ENCODE measurements at regions not wholly inside any gene's neighbourhood (a gene's known extent, or its start where the extent isn't known, plus 50 kb on each side); places are given as distances from the start of the nearest gene placed in this dataset.
"Not testable (repeated sequence)": the region's sequence is repeated elsewhere in the genome, so short reads cannot be mapped to it uniquely, and the experiment has no call there.

DNA sequence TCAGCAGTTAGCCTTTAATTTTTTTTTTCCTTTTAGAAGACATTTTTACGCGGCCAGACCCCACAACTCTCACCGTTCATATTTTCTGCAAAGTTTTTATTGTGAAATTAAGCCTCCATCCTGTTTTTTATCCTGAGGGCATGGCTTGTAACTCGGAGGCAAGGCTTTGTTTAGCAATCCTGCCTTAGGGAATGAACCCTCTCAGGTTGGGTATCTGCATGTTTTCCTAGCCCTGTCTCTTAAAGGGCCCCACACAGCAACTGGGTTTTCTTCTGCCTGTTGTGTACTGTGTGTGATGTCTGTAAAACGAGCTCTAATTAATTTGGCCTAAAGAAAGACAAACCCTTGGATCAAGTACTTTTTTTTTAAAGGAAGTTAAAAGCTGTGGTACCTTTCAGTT lies 130.2 kb upstream of the COBL start:
- TF ChIP-seq Cebpa-rat (IDR thresholded peaks at IDR 0.05) = no peak
- no peaks in the 10 kb centered on the region for H3K27me3 ChIP-seq
- no peaks in the 10 kb centered on the region for H3K36me3 ChIP-seq
- H3K4me2 ChIP-seq = no peak overlapping the region
- H3K9ac ChIP-seq = no peak overlapping the region
- no peak overlapping the region for H3K27ac ChIP-seq
- no peaks in the 10 kb centered on the region for H4K20me1 ChIP-seq
- H3K9me3 ChIP-seq (replicated peaks in 1 of 11) = peaks cover 16 to 23% (median 19%) of the 10 kb centered on the region in 11 experiments
- no peak overlapping the region for H3K4me3 ChIP-seq
- H3K4me1 ChIP-seq = no peaks in the 10 kb centered on the region

GRCh38 chr7:51446356-51446755 lies 129.7 kb upstream of the COBL start:
- Histone ChIP-seq H4K20me1 (no peaks in the 10 kb centered on the region), H3K9me3 (replicated peaks in 1 of 11) (peaks cover 16 to 24% (median 19%) of the 10 kb centered on the region in 11 experiments), H3K4me2 (no peak overlapping the region), H3K4me1 (no peaks in the 10 kb centered on the region), H3K9ac (no peak overlapping the region), H3K36me3 (no peaks in the 10 kb centered on the region), H3K27me3 (no peaks in the 10 kb centered on the region), H3K4me3 (no peak overlapping the region), H3K27ac (no peak overlapping the region)
- no peak for TF ChIP-seq Cebpa-rat (IDR thresholded peaks at IDR 0.05)

GRCh38 chr7:51444936-51445335 lies 128.3 kb upstream of the COBL start:
- H3K27me3 ChIP-seq = no peaks in the 10 kb centered on the region
- H3K27ac ChIP-seq = no peak overlapping the region
- no peak overlapping the region for H3K9ac ChIP-seq
- H3K4me1 ChIP-seq = no peaks in the 10 kb centered on the region
- H3K4me3 ChIP-seq = no peak overlapping the region
- no peak for TF ChIP-seq Cebpa-rat (IDR thresholded peaks at IDR 0.05)
- H3K4me2 ChIP-seq = no peak overlapping the region
- no peaks in the 10 kb centered on the region for H3K36me3 ChIP-seq
- H3K9me3 ChIP-seq (replicated peaks in 1 of 11) = peaks cover 16 to 24% (median 19%) of the 10 kb centered on the region in 11 experiments
- no peaks in the 10 kb centered on the region for H4K20me1 ChIP-seq

- Histone ChIP-seq H3K4me1 (no peaks in the 10 kb centered on the region), H4K20me1 (no peaks in the 10 kb centered on the region), H3K9ac (no peak overlapping the region), H3K27me3 (no peaks in the 10 kb centered on the region), H3K27ac (no peak overlapping the region), H3K36me3 (no peaks in the 10 kb centered on the region), H3K4me2 (no peak overlapping the region), H3K9me3 (replicated peaks in 1 of 11) (no peaks in the 10 kb centered on the region), H3K4me3 (no peak overlapping the region)
- TF ChIP-seq Cebpa-rat (IDR thresholded peaks at IDR 0.05) = no peak
Measured at GRCh38 chr7:51430480-51431086, 114.0 kb upstream of the COBL start.

DNA sequence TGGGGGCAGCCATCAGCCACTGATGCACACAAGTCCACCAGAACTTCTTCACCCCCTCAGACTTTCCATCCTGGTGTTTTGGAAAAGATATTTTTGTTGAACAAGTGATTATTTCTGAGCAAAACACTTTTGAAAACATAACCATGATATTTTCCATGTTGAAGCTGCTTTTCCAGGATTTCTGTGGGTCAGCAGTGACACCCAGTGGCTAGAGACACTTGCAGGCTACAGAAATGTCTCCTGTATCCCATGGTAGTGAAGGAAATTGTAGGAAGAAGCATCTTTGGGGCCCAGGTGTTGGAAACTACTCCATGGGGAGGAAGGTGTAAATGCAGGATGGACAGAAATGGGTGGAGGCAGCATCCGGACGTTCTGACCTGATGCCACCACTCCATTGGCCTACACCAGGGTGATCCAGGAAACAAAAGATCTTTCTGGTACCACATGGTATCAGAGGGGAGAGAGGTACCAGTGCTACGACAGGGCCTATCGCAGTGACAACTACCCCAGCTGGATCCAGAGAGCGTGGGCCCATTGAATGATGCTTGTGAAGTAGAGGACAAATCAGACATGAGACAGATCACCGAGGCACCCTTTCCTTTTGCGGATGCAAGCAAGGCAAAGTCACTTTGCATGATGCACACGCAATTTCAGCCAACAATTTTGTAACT lies 111.7 kb upstream of the COBL start:
- Histone ChIP-seq H3K4me1 (no peaks in the 10 kb centered on the region), H3K9me3 (replicated peaks in 1 of 11) (no peaks in the 10 kb centered on the region), H3K4me2 (no peak overlapping the region), H3K27me3 (no peaks in the 10 kb centered on the region), H3K27ac (no peak overlapping the region), H3K4me3 (no peak overlapping the region), H3K9ac (no peak overlapping the region), H4K20me1 (no peaks in the 10 kb centered on the region), H3K36me3 (no peaks in the 10 kb centered on the region)
- TF ChIP-seq Cebpa-rat (IDR thresholded peaks at IDR 0.05) = no peak

DNA sequence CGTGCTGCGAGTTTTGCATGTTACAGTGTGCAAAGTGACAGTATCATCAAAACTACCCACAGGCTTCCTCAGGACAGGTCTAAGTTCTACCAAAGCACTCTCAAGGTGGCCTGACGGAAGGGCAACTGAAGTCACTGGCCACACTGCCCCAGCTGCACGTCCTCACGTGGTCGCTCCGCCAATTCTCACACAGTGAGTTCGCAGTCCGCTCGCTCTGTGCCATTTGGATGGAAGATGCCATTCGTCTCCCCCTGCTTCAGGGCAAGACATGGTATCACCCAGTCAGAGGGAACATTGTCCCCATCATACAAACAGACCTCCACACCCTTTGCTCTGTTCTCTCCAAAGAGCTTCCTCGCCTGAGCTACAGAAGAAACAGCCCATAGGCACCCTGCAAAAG lies 109.6 kb upstream of the COBL start:
- H3K9me3 ChIP-seq (replicated peaks in 1 of 11) = no peaks in the 10 kb centered on the region
- H3K4me1 ChIP-seq = no peaks in the 10 kb centered on the region
- no peak overlapping the region for H3K9ac ChIP-seq
- no peak overlapping the region for H3K27ac ChIP-seq
- no peaks in the 10 kb centered on the region for H3K27me3 ChIP-seq
- H3K4me3 ChIP-seq = no peak overlapping the region
- TF ChIP-seq Cebpa-rat (IDR thresholded peaks at IDR 0.05) = no peak
- H4K20me1 ChIP-seq = no peaks in the 10 kb centered on the region
- H3K36me3 ChIP-seq = no peaks in the 10 kb centered on the region
- H3K4me2 ChIP-seq = no peak overlapping the region

DNA sequence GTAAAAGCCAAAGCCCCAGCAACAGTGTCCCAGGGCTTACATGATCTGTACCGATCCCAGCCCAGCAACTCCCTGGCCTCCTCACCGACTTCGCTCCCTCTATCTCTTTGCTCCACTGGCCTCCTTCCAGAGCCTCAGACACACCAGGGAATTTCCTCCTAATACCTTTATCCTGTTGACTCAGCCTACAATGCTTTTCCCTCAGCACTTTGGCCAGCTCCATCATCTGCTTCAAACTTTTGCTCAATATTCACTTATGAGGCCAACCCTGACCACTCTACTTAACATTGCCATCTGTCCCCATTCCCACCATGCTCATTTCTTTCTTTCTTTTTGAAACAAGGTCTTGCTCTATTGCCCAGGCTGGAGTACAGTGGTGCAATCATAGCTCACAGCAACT lies 93.3 kb upstream of the COBL start:
- not testable (repeated sequence) for H3K27ac ChIP-seq

GRCh38 chr7:51397608-51398007 lies 81.0 kb upstream of the COBL start:
- H4K20me1 ChIP-seq; H3K27ac ChIP-seq; H3K4me2 ChIP-seq; H3K9me3 ChIP-seq (replicated peaks in 1 of 11); H3K4me1 ChIP-seq; H3K4me3 ChIP-seq; H3K36me3 ChIP-seq; H3K27me3 ChIP-seq; H3K9ac ChIP-seq: not testable (repeated sequence)

More for the DNA sequence above, 93.3 kb upstream of the COBL start:
- H3K4me1 ChIP-seq; H3K4me3 ChIP-seq; H3K4me2 ChIP-seq; H4K20me1 ChIP-seq; H3K27me3 ChIP-seq; H3K36me3 ChIP-seq; H3K9me3 ChIP-seq (replicated peaks in 1 of 11); H3K9ac ChIP-seq: not testable (repeated sequence)

- not testable (repeated sequence) for H3K4me2 ChIP-seq, H3K4me1 ChIP-seq
Measured at GRCh38 chr7:51393003-51393402, 76.4 kb upstream of the COBL start.

DNA sequence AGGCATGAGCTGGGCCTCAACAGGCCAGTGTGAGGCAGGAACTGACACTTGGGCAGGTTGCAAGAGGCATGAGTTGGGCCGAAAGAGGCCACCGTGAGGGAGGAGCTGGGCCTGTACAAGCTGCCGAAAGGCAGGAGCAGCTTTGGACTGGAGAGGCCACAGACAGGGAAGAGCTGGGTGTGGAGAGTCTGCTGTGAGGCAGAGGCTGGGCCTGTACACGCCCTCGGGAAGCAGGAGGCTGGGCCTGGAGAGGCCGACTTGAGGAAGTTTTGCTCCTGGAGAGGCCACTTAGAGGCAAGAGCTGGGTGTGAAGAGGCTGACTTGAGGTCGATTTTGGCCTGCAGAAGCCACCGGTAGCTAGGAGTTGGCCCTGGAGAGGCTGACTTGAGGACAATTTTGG lies 73.3 kb upstream of the COBL start:
- not testable (repeated sequence) for H3K4me2 ChIP-seq; H3K27ac ChIP-seq; H3K4me1 ChIP-seq; H3K9ac ChIP-seq; H3K9me3 ChIP-seq (replicated peaks in 1 of 11); H3K36me3 ChIP-seq; H3K27me3 ChIP-seq; H3K4me3 ChIP-seq; H4K20me1 ChIP-seq

More at GRCh38 chr7:51393003-51393402, 76.4 kb upstream of the COBL start:
- not testable (repeated sequence) for H3K4me3 ChIP-seq; H3K36me3 ChIP-seq; H4K20me1 ChIP-seq; H3K27ac ChIP-seq; H3K27me3 ChIP-seq; H3K9ac ChIP-seq; H3K9me3 ChIP-seq (replicated peaks in 1 of 11)

DNA sequence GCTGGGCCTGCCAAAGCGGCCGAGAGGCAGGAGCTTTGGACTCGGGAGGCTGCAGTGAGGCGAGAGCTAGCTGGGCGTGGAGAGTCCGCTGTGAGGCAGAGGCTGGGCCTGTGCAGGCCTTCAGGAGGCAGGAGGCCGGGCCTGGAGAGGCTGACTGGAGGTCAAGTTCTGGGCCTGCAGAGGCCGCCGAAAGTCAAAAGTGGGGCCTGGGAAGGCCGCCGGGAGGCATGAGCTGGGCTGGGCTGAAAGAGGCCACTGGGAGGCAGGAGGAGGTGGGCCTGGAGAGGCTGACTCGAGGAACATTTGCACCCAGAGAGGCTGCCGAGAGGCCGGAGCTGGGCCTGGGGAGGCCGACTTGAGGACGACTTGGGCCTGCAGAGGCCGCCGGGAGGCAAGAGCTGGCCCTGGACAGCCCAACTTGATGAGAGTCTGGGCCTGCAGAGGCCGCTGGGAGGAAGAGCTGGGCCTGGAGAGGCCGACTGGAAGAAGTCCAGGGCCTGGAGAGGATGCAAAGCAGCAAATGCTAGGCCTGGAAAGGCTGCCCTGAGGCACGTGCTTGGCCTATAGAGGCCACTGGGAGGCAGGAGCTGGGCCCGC lies 72.7 kb upstream of the COBL start:
- not testable (repeated sequence) for H3K4me1 ChIP-seq; H3K27me3 ChIP-seq; H3K27ac ChIP-seq; H4K20me1 ChIP-seq; H3K4me3 ChIP-seq; H3K9me3 ChIP-seq (replicated peaks in 1 of 11); H3K36me3 ChIP-seq; H3K4me2 ChIP-seq; H3K9ac ChIP-seq

DNA sequence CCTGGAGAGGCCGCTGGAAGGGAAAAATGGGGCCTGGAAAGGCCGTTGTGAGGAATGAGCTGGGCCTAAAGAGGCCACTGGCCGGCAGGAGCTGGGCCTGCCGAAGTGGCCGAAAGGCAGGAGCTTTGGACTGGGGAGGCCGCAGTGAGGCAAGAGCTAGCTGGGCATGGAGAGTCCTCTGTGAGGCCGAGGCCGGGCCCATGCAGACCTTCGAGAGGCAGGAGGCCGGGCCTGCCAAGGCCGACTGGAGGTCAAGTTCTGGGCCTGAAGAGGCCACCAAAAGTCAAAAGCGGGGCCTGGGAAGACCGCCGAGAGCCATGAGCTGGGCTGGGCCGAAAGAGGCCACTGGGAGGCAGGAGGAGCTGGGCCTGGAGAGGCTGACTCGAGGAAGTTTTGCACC lies 71.6 kb upstream of the COBL start:
- H3K4me3 ChIP-seq; H3K4me1 ChIP-seq; H4K20me1 ChIP-seq; H3K9ac ChIP-seq; H3K27me3 ChIP-seq; H3K36me3 ChIP-seq; H3K27ac ChIP-seq; H3K9me3 ChIP-seq (replicated peaks in 1 of 11); H3K4me2 ChIP-seq: not testable (repeated sequence)

DNA sequence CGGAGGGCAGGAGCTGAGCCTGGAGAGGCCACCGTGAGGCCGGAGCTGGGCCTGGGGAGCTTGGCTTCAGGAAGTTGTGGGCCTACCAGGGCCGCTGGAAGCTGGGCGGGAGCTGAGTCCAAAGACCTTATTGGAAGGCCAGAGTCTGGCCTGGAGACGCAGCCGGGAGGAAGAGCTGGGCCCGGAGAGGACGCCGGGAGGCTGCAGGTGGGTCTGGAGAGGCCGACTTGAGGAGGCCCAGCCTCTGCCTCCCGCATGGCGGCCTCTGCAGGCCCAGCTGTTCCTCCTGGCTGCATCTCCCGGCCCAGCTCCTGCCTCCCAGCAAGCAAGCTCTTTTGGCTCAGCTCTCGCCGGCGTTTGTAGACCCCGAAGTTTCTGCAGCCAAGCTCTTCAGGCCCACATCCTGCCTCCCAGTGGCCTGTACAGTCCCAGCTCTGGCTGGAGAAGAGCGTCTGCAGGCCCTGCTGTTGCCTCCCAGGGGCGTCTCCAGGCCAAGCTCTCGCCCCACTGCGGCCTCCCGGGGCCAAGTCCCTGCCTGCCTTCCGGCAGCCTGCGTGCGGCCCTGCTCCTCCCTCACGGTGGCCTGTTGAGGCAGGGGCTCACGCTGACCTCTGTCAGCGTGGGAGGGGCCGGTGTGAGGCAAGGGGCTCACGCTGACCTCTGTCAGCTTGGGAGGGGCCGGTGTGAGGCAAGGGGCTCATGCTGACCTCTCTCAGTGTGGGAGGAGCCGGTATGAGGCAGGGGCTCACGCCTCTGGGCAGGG lies 70.4 kb upstream of the COBL start:
- H3K4me3 ChIP-seq; H3K4me2 ChIP-seq; H3K27me3 ChIP-seq; H4K20me1 ChIP-seq; H3K4me1 ChIP-seq; H3K9me3 ChIP-seq (replicated peaks in 1 of 11); H3K36me3 ChIP-seq; H3K27ac ChIP-seq; H3K9ac ChIP-seq: not testable (repeated sequence)

All from BLaER1 treated with 17β-estradiol and CSF1 and Interleukin-3, amounts not matched to agents 10 nM and 100 nM (cell line).